ENCODE measurements at regions not wholly inside any gene's neighbourhood (a gene's known extent, or its start where the extent isn't known, plus 50 kb on each side); places are given as distances from the start of the nearest gene placed in this dataset.

GRCh38 chr20:22690000-22690399 is 105.6 kb upstream of the FOXA2 start:
- WGBS (ENCODE audit: insufficient coverage, insufficient replicate concordance, low lambda C conversion rate, missing lambda C conversion rate), result 23% methylated on average over 7 of the region's 7 CpGs
- no peaks in the 10 kb centered on the region for H3K4me1 ChIP-seq (ENCODE audit: control insufficient read depth, insufficient read depth, low read length)
- ChIA-PET SMC1A (ENCODE audit: uncharacterized antibody, unreplicated experiment) (interaction anchor here (1.9 to 5.1 kb wide), 4 partner anchors 17 to 511 kb away, joined by 6 to 32 read pairs (median 14); no protein-coding TSS in a partner anchor), CTCF (interaction anchor here (0.5 to 6.4 kb wide), 20 partner anchors 8 to 650 kb away, joined by 3 to 100 read pairs (median 4); no protein-coding TSS in a partner anchor), POLR2A (no interaction called here), RAD21 (ENCODE audit: unreplicated experiment) (interaction anchor here (0.5 to 1.5 kb wide), 10 partner anchors 8 to 650 kb away, joined by 3 to 6 read pairs (median 4); no protein-coding TSS in a partner anchor)
- no peaks in the 10 kb centered on the region for H3K27me3 ChIP-seq (replicated peaks in 1 of 2; ENCODE audit: control insufficient read depth in 2 of 2, insufficient read depth in 2 of 2, low read length in 1 of 2)
- no peak overlapping the region for H3K27ac ChIP-seq (ENCODE audit: control insufficient read depth, insufficient read depth)
- DNase-seq (ENCODE audit: low read depth, low spot score) (no peak), ATAC-seq (no peak), FAIRE-seq (no peak)
- in situ Hi-C loops (cut with MboI) (loop anchor here (5.0 to 10.0 kb wide), 3 partner anchors 353 to 652 kb away; no protein-coding TSS in a partner anchor), intact Hi-C loops (cut with micrococcal nuclease; ENCODE audit: unreplicated experiment) (loop anchor here (2.0 to 10.0 kb wide), 2 partner anchors 285 to 915 kb away; partner anchors contain the start of gene CST9)
- H2AFZ ChIP-seq (ENCODE audit: control insufficient read depth, low read depth, low read length), result no peak overlapping the region
- no TSS peak for BruUV-seq (replicated peaks)
- no peak overlapping the region for H3K9ac ChIP-seq (ENCODE audit: control insufficient read depth, insufficient read depth, low read length)
- H3K36me3 ChIP-seq (ENCODE audit: control insufficient read depth in 2 of 2, insufficient read depth in 2 of 2, low read length in 1 of 2), result no peaks in the 10 kb centered on the region
- H3K79me2 ChIP-seq (ENCODE audit: control insufficient read depth, insufficient read depth, low read length), result no peaks in the 10 kb centered on the region
- no peaks in the 10 kb centered on the region; the same call in 2 of the 3 replicates for H3K9me3 ChIP-seq (replicated peaks; ENCODE audit: control insufficient read depth, insufficient read depth, low read length)
- no peak overlapping the region for H3K4me2 ChIP-seq (ENCODE audit: control insufficient read depth, insufficient read depth)
- no peak overlapping the region for H3K4me3 ChIP-seq
- H4K20me1 ChIP-seq (ENCODE audit: control insufficient read depth, insufficient read depth), result no peaks in the 10 kb centered on the region
- TF ChIP-seq BCL3 (IDR thresholded peaks at IDR 0.05; ENCODE audit: borderline replicate concordance, insufficient read depth, low read depth, low read length, poor library complexity, severe bottlenecking) (no peak), MEF2B (IDR thresholded peaks at IDR 0.05; ENCODE audit: partially characterized antibody, poor library complexity, severe bottlenecking) (no peak), ZNF217 (IDR thresholded peaks at IDR 0.05) (no peak), MTA2 (IDR thresholded peaks at IDR 0.05; ENCODE audit: low read depth) (no peak), SIN3A (IDR thresholded peaks at IDR 0.05; ENCODE audit: low read depth, low read length) (no peak), NBN (IDR thresholded peaks at IDR 0.05) (no peak), JUND (IDR thresholded peaks at IDR 0.05; ENCODE audit: low read depth, low read length) (no peak), ZBTB40 (IDR thresholded peaks at IDR 0.05; ENCODE audit: borderline replicate concordance) (no peak), MXI1 (IDR thresholded peaks at IDR 0.05; ENCODE audit: low read depth, low read length) (no peak), STAT1 (conservative IDR thresholded peaks at IDR 0.05) (no peak), GATAD2B (conservative IDR thresholded peaks at IDR 0.05; ENCODE audit: low read depth) (no peak), E4F1 (IDR thresholded peaks at IDR 0.05; ENCODE audit: borderline replicate concordance, partially characterized antibody) (no peak), NFIC (IDR thresholded peaks at IDR 0.05; ENCODE audit: low read depth, low read length) (no peak)

Measured in GM12878 (cell line).